GM08714 (cell line): ENCODE measurements at regions not wholly inside any gene's neighbourhood (a gene's known extent, or its start where the extent isn't known, plus 50 kb on each side); places are given as distances from the start of the nearest gene placed in this dataset.
"Not testable (repeated sequence)": the region's sequence is repeated elsewhere in the genome, so short reads cannot be mapped to it uniquely, and the experiment has no call there.

ENCODE experiments used
- H3K4me3 ChIP-seq: fragments of 200-500 bp; sonication (Bioruptor generic); 2 replicates; pipeline ENCODE4 v1.5.1; 2014; ENCODE audit warnings: mild to moderate bottlenecking, low read length, inconsistent platforms
- ZNF274 ChIP-seq: IDR thresholded peaks from 2 replicates; pipeline ENCODE4 v1.6.1; 2012; ENCODE audit warnings: mild to moderate bottlenecking, low read depth, low read length

DNA sequence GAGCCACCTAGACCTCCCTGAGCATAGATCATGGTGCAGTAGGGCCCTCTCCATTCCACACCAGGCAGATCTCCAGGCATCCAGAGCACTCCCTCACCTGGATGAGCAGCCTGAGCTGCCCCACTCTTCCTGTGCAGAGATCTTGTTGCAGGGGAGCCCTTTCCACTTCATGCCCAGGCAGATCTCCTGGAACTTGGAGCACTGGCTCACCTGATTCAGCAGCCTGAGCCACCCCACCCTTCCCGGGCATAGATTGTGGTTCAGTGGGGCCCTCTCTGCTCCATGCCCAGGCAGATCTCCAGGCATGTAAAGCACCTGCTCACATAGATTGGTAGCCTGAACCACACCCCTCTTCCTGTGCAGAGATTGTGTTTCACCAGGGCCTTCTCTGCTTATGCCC, 78.0 kb downstream of the SEC16B start:
- no peak overlapping the region for H3K4me3 ChIP-seq
- no peak for TF ChIP-seq ZNF274

DNA sequence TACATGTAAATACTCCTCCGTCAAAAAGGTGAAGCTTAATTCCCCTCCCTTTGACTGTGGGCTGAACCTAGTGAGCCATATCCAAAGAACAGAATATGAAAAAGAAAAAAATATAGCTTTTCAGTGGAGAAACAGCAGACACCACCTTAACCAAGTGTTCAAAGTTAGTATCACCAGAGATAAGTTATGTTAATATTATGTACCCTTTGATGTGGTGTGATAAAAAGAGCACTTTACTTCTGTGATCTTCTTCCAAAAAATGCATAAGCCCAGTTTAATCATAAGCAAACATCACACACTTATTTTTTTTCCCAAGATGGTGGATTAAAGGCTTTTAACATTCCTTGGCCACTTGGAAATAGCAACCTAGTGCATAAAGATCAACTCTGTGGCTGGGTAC, 79.4 kb downstream of the SEC16B start:
- no peak for TF ChIP-seq ZNF274
- H3K4me3 ChIP-seq = no peak overlapping the region

DNA sequence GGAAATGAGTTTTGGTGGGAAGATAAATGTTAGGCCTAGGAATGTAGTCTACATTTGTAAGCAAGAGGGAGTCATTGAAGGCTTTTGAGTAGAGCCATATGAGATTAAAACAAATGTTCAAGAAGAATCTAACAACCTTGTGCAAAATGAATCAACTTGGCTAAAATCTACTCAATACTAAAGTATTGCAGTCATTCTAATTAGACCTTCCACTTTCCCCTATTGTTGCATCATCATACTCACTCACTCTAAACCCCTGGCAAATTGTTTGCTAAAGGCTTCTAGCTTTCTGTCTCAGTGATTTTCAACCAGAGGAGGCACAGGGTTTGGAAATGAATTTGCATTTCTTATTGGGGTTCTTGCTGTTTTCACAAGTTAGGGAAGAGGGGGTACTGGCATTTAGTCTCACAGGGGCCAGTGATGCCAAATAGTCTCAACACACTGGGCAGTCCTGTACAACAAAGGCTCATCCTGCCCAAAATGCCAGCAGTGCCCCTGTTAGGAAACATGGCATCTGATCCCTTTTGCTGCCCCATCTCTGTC, 85.3 kb downstream of the SEC16B start:
- no peak overlapping the region for H3K4me3 ChIP-seq
- TF ChIP-seq ZNF274 = no peak

DNA sequence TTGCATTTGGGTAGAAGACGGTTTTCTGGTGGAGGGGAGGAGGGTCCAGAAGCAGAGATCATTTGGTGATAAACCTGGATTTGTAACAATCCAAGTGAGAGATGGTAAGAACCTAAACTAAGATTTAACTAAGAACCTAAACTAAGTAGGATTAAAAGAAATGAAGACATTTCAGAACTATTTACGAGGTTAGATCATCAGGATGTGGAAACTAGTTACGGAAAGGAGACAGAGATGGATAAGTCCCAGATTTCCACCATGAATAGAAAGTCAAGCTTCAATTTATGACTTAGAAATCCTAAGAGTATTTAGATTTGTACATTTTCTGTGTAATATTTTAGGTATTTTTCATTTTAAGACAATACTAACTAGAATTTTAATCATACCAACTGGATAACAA, 86.3 kb downstream of the SEC16B start:
- H3K4me3 ChIP-seq = no peak overlapping the region
- no peak for TF ChIP-seq ZNF274

DNA sequence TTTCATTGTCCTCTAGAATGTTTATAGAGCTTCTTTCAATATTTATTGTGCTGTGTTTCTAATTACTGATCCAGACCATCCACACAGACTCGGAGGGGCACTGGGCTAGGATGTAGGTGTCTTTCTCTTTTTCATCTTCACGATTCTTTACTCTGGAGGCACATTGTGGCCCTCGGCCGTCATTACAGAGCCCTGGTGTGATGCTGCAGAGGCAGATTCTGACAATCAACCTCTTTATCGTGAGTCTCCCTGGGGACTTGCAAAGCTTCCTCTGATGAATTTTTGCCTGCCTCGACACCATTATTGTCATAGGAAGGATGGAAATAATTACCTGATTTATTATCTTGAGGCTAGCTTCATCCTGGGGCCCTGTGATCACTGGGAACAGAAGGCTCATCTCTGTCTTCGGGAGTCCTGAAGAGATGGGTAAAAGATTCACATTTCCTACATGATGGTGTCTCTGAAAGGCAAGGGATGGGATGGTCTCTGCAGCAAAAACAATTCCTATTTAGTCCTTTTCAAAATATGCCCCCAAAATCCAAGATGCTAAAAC, 89.4 kb downstream of the SEC16B start:
- H3K4me3 ChIP-seq = no peak overlapping the region
- no peak for TF ChIP-seq ZNF274

DNA sequence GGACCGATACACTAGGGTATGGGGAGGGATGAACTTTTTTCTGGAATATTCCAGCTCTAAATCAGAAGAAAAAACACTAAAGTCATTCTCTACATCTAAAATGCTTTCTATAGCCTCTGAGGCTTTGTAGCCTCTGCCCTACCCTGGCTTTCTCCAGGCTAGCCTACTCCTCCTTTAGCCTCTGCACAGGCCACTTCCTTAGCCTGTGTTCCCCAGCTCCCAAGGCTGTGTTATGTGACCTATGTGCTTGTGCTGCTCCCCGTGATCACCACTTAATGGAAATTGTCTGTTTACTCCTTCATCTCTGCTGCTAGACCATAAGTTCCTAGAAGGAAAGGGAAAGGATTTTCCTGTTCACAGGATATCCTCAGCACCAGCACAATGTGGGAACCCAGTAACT, 92.8 kb downstream of the SEC16B start:
- no peak overlapping the region for H3K4me3 ChIP-seq
- TF ChIP-seq ZNF274 = no peak

DNA sequence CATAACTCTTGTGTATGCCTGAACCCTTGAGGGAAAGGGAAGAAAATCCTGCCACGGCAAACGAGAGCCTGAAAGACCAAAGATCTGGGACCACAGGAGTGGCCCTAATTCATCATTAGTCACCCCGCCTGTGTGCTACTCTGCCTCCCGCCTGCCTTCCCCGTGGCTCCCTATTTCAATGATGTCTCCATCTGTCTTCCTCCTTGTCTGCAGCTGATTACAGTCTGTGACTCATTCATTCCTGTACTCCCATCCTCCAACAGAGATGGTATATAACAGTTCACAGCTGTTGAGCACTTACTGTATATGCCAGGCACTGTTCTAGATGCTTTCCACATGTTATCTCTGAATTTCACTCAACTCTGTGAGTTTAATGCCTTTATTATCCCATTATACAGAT, 96.6 kb downstream of the SEC16B start:
- no peak for TF ChIP-seq ZNF274
- no peak overlapping the region for H3K4me3 ChIP-seq

DNA sequence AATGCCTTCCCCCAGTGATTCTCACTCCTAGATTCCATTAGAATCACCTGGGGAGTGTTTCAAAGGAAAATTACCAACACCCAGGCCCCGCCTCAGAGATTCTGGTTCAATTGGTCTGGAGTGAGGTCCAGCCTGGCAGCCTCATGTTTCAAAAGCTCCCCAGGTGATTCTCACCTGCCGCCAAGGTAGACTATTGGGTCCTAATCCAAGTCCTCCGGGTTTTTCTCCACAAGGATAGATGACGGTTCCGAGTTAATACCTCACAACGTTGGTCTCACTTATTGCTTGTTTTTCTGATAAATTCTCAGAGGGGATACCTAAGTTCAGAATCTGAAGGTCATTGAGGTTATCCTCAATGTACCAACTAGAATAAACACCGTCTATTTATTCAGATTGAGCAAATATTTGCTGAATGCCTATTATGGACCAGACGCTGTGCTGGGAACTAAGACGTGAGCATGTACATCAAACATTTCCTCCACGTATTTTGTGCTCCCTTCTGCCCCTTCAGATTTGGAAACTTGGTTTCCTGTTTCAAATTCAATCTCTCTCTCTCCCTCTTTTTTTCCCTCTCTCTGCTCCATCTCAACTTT, 97.5 kb downstream of the SEC16B start:
- TF ChIP-seq ZNF274 = no peak
- no peak overlapping the region for H3K4me3 ChIP-seq

DNA sequence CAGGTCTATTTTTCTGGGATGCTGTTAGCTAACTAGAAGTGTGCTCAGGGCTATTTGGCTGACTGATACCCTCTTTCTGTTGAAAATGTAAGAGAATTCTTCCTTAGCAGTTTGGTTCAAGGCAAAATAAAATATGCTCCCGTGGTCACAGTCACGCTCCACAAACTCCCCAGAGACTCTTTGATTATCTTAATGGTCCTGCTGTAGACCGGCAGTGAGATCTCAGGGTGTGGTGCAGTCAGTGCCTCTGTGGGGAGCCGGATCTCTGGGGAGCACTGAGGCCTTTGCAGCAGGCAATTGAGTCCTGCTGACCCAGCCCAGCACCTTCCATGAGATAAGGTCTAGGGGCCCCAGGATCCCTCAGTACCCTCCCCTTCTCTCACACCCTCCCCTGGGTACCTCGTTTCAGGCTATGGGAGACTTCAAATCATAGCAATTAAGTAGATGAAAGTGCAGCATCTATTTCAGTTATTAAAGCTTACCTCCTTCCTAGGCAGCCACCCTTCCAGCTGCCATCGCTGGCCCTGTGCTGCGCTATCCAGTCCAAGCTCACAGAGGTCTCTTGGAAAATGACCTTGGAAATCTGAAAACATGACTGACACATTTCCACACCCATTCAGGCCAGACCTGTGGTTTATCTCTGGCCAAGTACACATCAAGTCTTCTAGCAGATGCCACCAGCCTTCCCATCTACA, 98.1 kb downstream of the SEC16B start:
- no peak overlapping the region for H3K4me3 ChIP-seq
- TF ChIP-seq ZNF274 = no peak

DNA sequence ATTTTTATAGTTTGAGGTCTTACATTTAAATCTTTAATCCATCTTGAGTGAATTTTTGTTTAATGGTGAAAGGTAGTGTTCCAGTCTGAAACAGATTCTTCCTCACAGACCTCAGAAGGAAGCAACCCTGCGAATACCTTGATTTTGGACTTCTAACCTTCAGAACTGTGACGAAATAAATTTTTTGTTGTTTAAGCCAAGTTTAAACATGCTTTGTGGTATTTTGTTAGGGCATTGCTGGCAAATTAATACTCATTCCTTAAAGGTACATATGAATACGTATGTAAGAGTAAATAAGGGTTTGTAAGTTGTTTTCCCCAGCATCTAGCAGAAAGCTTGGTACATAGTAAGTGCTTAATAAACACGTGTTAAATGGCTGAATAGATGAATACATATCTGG, 100.3 kb downstream of the SEC16B start:
- H3K4me3 ChIP-seq = no peak overlapping the region
- no peak for TF ChIP-seq ZNF274

DNA sequence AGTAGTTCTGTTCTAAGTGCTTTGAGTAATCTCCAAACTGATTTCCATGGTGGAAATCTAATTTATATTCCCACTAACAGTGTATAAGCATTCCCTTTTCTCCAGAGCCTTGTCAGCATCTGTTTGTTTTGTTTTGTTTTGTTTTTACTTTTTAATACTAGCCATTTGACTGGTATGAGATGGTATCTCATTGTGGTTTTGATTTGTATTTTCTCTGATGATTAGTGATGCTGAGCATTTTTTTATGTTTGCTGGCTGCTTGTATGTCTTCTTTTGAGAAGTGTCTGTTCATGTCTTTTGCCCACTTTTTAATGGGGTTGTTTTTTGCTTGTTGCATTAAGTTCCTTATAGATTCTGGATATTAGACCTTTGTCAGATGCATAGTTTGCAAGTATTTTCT, 100.8 kb downstream of the SEC16B start:
- not testable (repeated sequence) for H3K4me3 ChIP-seq

DNA sequence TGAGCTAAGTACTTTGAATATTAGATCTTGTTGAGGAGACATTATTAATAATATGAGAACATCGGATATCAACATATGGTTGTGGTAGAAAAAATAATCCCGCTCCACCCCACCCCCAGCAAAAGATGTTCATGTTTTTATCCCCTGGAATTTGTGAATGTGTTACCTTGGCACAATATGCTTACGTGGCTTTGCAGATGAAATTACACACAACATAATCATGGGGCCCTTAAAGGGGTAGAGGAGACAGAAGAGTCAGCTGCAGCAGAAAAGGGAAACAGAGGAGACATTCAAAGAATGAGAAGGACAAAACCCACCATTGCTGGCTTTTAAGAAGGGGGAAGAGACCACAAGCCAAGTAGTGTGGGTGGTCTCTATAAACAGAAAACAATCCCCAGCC, 104.1 kb downstream of the SEC16B start:
- H3K4me3 ChIP-seq = no peak overlapping the region
- TF ChIP-seq ZNF274 = no peak

DNA sequence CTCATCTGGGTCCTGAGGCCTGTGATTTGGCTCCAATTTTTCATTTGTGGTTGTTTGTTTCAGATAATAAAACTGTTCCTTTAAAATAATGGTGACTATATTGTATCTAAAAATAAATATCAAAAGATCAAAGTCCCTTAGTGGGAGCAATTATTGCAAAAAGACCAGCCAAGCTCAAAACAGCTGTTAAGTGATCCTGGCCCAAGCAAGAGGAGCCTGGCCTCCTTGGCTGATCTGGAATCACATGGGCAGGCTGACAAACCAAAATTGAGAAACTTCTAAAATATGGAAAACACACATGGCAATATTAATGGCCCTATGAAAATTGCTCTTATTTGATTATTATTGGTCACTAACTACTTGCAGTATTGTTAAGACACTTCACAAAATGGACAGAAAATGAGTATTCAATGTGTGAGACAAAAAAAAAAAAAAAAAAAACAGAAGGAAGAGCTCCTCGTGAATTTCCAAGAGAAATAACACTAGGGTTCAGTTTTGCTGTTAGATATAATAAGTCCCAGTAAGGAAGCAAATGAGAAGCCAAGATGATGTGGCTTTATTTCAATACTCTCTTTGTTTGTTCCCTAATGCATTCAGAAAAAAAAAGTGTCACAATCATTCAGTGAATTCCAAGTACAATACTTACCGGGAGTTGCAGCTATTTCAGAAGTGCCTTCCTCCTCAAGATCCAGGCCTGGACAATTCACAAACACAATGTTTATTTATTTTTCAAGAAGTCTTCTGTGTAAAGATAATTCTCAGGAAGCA, 105.1 kb downstream of the SEC16B start:
- TF ChIP-seq ZNF274 = no peak
- H3K4me3 ChIP-seq = no peak overlapping the region

DNA sequence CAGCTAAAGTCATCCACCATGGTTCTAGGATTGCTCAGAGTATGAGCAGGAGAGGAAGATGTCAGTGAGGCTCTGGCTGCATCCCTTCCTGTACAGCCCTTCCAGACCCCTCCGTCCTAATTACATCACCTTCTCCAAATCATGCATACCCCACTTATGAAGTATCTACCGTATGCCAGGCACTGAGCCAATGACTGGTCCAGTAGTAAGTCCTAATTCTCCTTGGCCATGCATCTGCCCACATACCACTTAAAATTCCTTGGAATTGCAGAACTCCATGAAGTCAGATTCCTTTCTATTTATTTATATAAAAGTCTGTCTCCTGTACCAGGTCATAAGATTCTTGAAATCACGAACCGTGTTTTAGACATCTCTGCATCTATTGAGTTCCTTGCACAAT, 106.1 kb downstream of the SEC16B start:
- no peak overlapping the region for H3K4me3 ChIP-seq
- TF ChIP-seq ZNF274 = no peak

DNA sequence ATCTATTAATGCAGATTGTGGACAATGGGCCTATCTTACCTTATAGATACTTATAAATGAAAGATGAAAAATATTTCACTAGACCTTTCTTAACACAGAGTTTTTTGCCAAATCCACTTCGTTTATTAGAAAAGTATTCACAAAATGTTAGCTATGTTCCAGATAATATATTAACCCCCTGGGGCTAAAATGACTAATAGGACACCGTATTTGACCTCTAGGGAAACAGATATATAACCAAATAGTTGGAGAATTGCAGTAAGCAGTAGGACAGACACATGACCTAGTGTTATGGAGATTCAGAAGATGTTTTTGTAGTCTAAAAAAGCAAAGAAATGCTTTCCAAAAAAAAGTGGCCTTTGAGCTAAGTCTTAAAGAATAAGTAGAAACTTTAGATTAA, 106.9 kb downstream of the SEC16B start:
- H3K4me3 ChIP-seq = no peak overlapping the region
- TF ChIP-seq ZNF274 = no peak

DNA sequence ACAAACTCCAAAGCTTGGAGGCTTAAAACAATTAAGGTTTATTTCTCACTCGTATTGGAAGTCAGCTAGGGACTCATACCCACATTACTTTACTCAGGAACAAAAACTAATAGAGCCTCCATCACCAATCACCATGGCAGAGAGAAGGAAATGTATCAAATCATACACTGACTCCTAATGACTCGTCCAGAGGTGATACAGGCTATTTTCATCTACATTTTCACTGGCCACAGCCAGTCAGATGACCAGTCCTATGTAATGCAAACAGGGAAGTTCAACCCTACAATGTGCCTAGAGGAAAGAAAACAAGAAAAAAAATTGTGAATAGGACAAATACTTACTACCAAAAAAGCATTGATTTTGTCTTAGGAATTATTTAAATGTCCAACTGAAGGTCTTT, 110.3 kb downstream of the SEC16B start:
- TF ChIP-seq ZNF274 = no peak
- H3K4me3 ChIP-seq = no peak overlapping the region
